Sigmoid colon (tissue), 4 donors: ENCODE measurements at regions not wholly inside any gene's neighbourhood (a gene's known extent, or its start where the extent isn't known, plus 50 kb on each side); places are given as distances from the start of the nearest gene placed in this dataset.

Experiments used
- CTCF ChIP-seq, 4 experiments: fragments of 450-650 bp in 3 of 4; fragments of 200-600 bp in 1 of 4; IDR thresholded peaks; one replicate each; pipeline ENCODE4 v1.5.1; 2016 to 2019; ENCODE audit warnings: antibody characterized with exemption in 4 of 4, mild to moderate bottlenecking in 3 of 4, moderate library complexity in 2 of 4
- EP300 ChIP-seq, 4 donors: sonication (generic); formaldehyde crosslinking; IDR thresholded peaks; one replicate each; pipeline ENCODE4 v1.6.1; 2017; ENCODE audit warnings: antibody characterized with exemption in 4 of 4
- POLR2A ChIP-seq, 2 donors: fragments of 450-650 bp; IDR thresholded peaks; one replicate each; pipeline ENCODE4 v1.6.1; 2016; ENCODE audit warnings: antibody characterized with exemption in 2 of 2, mild to moderate bottlenecking in 2 of 2, moderate library complexity in 2 of 2
- POLR2AphosphoS5 ChIP-seq, 4 donors: sonication (generic); formaldehyde crosslinking; IDR thresholded peaks; one replicate each; pipeline ENCODE4 v1.6.1; 2017; ENCODE audit warnings: antibody characterized with exemption in 4 of 4

GRCh38 chr13:40127925-40128324 is 472.5 kb downstream of the COG6 start:
- TF ChIP-seq CTCF (IDR thresholded peaks at IDR 0.05) (no peak), POLR2A (IDR thresholded peaks at IDR 0.05) (no peak), POLR2AphosphoS5 (IDR thresholded peaks at IDR 0.05) (no peak), EP300 (IDR thresholded peaks at IDR 0.05) (no peak)
